ENCODE measurements at regions not wholly inside any gene's neighbourhood (a gene's known extent, or its start where the extent isn't known, plus 50 kb on each side); places are given as distances from the start of the nearest gene placed in this dataset.

- no peak for TF ChIP-seq ZNF646 (CRISPR knock-in tag; IDR thresholded peaks at IDR 0.05)
- no peak for TF ChIP-seq TBP (CRISPR knock-in tag; IDR thresholded peaks at IDR 0.05)
- peak; percentile 76; the same call in 1 of the 2 replicates for TF ChIP-seq MIER3 (CRISPR knock-in tag; IDR thresholded peaks at IDR 0.05; ENCODE audit: borderline replicate concordance)
- peak; percentile 37; the same call in 1 of the 2 replicates for TF ChIP-seq ZBTB39 (CRISPR knock-in tag; IDR thresholded peaks at IDR 0.05)
- no peak for TF ChIP-seq HMG20B (CRISPR knock-in tag; conservative IDR thresholded peaks at IDR 0.05)
- peak; percentile 71 for TF ChIP-seq ZNF18 (CRISPR knock-in tag; IDR thresholded peaks at IDR 0.05; ENCODE audit: insufficient replicate concordance)
- TF ChIP-seq ZNF841 (CRISPR knock-in tag; IDR thresholded peaks at IDR 0.05; ENCODE audit: borderline replicate concordance) = no peak
- TF ChIP-seq ZFP62 (CRISPR knock-in tag; IDR thresholded peaks at IDR 0.05) = no peak
- peak; percentile 92 for TF ChIP-seq ARID5B (CRISPR knock-in tag; IDR thresholded peaks at IDR 0.05)
- 0 out of 2 replicates have a peak, but pooled peaks have one; percentile 38 for TF ChIP-seq NFKBIZ (CRISPR knock-in tag; IDR thresholded peaks at IDR 0.05)
- no peak for TF ChIP-seq YY1 (IDR thresholded peaks at IDR 0.05; ENCODE audit: insufficient read depth, insufficient replicate concordance, low read depth, low read length)
- TF ChIP-seq ZNF569 (CRISPR knock-in tag; IDR thresholded peaks at IDR 0.05; ENCODE audit: borderline replicate concordance) = no peak
- TF ChIP-seq SP140L (CRISPR knock-in tag; IDR thresholded peaks at IDR 0.05; ENCODE audit: borderline replicate concordance) = 0 out of 2 replicates have a peak, but pooled peaks have one; percentile 52
These were observed 1134.8 kb downstream of the BRD1 start (continued) for GRCh38 chr22:48692734-48693376.

Data from HepG2 (cell line).